Raji (cell line): ENCODE measurements at regions not wholly inside any gene's neighbourhood (a gene's known extent, or its start where the extent isn't known, plus 50 kb on each side); places are given as distances from the start of the nearest gene placed in this dataset.

Experiments
- POLR2A ChIP-seq: IDR thresholded peaks from 2 replicates; pipeline ENCODE4 v1.6.1; 2011; ENCODE audit warnings: low read depth, low read length, control low read depth; ENCODE audit not compliant: insufficient read depth

DNA sequence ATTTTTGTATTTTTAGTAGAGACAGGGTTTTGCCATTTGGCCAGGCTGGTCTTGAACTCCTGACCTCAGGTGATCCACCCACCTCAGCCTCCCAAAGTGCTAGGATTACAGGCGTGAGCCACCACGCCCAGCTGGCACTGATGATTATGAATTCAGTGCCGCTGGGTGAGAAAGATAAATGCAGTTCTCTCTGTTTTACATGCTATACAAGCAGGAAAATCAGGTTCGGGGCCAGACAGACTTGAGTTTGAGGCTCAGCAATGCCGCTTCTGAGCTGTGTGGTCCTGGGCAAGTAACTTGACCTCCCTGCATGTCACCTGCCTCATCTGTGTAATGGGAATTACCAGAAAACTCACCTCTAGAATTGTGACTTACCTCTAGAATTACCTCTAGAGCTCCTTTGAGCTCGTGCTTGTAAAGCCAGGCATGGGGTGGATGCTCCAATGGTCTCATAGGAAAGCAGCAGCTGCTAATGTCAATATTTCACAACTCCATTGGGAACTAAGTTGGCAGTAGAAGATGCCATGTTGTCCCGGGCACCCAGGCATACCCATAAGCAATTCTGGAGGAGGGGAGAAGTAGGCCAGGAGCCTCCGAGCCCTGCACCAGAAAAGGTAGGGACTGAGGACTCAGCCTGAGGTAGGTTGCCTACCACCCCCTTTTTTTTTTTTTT is 119.8 kb upstream of the SLC25A33 start:
- TF ChIP-seq POLR2A = no peak

DNA sequence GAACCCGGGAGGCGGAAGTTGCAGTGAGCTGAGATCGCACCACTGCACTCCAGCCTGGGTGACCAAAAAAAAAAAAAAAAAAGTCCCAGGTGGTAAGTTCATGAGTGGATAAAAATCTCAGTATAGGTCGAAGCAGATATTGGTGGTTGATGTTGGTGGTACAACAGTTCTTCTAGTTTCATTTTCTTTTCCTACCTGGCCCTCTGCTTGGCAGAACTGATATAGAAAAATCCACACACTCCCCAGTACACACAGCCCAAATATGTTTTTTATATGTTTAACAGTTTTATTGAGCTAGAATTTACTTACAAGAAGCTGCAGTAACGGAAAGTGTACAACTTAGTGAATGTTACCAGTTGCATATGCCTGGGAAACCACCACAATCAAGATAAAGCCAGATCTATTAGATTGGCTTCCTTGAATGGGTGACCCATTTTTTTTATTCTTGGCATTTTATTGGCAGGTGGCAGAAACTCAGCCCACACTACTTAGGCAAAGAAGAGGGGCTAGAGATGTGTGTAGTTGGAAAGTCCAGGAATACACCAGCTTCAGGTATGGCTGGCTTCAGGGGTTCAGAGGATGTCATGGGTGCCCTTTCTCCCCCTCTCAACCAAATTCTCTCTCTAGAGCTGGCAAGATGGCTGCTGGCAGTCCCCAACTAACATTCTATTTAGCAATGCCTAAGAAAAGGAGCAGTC is 118.3 kb upstream of the SLC25A33 start:
- no peak for TF ChIP-seq POLR2A

DNA sequence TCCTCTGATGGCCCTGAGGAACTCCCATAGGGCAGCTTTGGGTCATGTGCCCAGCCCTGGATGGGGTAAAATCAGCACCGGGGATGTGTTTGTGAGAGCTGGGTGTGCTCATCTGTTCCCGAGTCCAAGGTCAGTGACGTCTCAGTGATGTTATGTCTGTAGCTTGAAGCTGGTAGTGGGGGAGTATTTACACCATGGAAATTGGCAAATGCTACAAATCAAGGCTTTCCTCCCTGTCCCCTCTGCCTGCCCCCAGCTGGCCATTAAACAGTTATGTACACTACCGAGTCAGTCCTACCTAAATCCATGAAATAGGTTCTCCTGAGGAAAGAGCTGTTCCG is 117.8 kb upstream of the SLC25A33 start:
- no peak for TF ChIP-seq POLR2A

DNA sequence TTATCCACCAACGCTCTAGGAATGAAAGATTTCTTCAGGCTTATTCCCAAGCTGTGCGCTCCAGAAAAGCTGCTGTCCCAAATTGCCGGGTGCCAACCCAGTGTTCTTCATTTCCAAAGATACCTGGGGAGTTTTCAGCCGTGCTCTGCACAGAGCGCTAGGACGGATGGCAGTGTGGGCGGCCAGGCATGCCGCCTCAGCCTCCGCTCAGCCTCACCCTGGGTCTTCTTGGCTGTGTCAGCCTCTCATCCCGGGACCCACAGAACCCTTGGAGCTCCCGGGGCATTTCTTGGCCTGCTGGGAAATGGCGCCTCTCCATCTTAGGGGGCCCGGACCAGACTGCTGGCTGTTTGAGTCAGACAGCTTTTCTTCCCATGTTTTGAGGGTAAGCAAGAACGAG is 116.9 kb upstream of the SLC25A33 start:
- no peak for TF ChIP-seq POLR2A

DNA sequence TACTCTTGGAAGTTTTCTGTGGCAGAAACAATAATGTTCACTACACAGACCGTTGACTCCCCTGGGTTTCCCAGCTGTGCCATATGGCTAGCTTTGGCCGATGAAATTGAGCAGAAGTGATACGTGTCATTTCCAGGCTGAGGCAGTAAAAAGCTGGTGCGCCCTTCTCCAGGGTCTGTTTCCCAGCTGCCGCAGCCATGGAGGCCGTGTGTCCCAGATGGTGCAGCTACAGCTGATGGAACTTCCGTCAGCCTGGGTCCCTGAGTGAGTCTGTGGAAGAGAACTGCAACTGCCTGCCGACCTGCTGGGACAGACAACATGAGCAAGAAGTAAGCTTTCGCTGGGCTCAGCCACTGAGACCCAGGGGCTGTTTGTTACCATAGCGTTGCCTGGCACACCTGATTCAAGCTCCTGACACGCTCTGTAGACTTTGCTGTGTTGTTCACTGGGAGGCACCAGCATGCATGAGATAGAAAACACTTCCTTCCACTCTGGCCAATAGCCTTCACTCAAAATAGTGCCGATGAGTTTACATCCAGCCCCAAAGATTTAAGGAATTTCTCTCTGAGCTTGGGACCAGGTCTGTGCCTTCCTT is 116.3 kb upstream of the SLC25A33 start:
- TF ChIP-seq POLR2A = peak; percentile 37; the same call in 1 of the 2 replicates

DNA sequence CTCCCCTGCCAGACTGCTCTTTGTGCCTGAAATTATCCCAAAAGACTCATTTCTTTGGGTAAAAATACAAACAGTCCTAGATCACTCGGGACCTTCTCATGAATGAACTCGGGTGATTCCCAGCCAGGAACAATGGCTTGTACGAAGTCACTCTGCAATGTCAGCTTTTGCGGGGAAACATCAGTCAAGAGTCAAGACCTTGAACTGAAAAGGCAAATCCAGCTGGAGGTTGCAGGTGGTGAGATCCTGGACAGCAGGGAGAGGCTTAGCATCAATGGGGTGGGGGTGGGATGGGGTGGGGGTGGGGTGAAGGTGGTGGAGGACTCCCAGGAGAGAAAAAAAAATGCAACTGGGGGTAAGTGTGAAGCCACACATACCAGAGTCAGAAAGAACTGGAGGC is 115.0 kb upstream of the SLC25A33 start:
- TF ChIP-seq POLR2A = no peak

DNA sequence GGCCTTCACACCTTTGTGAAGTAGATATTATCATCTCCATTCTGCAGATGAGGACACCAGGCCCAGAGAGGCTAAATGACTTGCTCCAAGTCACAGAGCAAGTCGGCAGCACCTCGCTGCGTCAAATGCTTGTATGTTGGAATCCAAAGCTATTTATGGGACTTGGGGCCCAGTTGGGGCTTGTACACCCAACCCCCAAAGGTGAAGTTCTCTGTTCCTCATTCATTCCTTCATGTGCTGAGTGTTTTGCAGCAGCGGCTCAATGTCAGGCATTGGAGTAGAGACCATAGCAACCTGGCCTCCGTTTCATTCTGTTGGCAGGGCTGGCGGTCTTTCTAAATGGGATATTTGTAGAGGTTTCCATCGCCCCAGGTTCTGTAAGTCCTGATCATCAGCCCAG is 113.4 kb upstream of the SLC25A33 start:
- TF ChIP-seq POLR2A = no peak

DNA sequence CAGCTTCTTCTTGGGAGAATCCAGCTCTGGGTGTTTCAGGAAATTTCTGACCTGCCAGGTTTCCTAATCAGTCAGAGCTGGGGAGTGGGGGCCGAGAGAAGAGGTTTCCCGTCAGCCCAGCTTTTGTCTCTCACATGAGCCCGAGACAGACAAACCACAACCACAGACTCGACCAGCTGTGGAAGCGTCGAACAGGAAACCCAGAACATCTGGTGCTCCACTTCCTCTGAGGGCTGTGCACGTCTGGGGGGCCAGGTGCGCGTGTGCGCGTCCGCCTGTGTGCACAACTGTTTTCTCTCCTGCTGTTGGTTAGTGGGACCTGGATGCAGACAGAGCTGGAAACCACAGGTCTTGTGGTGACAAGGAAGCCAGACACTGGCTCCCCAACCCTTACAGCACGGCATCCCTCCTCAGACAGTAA is 113.0 kb upstream of the SLC25A33 start:
- peak; percentile 76 for TF ChIP-seq POLR2A

DNA sequence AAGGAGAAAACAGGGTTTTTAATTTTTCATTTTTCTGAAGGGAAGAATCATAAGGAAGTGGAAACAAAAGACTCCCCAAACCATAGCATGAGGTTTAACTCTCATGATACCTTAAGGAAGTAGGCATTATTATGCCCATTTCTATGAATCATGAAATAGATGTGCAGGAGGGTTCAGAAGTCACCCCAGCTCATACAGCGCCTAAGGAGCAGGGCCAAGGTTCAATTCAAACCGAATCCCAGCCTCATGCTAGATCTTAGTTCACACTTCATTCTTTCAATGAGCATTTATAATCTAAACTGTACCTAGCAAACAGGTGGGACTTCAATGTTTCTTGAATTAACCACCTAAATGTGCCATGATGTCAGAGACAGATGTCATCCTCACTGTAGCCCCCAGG is 111.9 kb upstream of the SLC25A33 start:
- TF ChIP-seq POLR2A = no peak

DNA sequence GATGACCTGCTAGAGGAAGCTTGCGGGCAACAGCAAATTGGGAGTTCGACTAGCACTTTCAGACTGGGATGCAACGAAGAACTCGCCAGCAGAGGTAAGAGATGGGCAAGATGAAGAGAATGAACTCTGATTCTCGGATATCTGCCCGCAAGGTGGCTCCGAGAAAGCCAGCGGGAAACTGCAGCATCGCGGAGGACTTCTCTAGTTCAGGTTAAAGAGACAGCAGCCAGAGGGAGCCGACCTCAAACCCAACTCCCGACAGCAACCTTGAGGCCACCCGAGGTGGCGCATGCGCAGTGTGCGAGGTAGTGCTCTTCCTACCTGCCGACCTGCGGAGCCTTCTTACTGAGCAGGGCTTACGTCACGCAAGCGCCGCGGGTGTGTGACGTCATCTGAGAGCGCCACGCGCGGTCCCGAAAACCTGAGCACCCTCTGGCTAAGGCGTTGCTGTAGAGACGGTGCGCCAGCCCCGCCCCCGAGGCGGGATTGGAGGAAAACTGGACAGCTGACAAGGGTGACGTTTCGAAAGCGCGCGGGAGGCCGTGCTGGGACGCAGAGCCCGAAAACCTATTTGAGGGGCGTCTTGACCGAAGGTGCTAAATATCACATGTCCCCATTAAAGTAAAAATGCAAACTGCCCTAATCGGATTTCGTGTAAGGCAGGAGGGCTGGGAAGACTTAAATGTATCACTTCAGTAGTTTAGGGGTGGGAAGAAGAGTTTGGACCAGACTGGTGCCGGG is 110.5 kb upstream of the SLC25A33 start:
- TF ChIP-seq POLR2A = peak; percentile 95

DNA sequence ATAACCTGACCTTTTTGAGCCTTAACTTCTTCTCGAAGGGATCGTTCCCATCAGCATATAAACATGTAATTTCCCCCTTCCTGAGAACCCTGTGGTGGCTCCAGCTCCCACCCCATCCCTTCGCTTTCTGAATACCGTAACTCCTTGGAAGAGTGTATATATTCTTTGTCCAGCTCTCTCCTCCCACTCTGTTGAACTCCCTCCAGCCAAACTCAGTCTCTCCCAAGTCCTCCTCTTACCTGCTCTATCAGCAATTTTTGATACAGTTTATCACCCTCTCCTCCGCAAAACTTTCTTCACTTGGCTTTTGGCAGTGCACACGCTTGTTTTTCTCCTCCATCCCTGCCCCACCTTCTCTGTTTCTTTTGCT is 109.9 kb upstream of the SLC25A33 start:
- no peak for TF ChIP-seq POLR2A

DNA sequence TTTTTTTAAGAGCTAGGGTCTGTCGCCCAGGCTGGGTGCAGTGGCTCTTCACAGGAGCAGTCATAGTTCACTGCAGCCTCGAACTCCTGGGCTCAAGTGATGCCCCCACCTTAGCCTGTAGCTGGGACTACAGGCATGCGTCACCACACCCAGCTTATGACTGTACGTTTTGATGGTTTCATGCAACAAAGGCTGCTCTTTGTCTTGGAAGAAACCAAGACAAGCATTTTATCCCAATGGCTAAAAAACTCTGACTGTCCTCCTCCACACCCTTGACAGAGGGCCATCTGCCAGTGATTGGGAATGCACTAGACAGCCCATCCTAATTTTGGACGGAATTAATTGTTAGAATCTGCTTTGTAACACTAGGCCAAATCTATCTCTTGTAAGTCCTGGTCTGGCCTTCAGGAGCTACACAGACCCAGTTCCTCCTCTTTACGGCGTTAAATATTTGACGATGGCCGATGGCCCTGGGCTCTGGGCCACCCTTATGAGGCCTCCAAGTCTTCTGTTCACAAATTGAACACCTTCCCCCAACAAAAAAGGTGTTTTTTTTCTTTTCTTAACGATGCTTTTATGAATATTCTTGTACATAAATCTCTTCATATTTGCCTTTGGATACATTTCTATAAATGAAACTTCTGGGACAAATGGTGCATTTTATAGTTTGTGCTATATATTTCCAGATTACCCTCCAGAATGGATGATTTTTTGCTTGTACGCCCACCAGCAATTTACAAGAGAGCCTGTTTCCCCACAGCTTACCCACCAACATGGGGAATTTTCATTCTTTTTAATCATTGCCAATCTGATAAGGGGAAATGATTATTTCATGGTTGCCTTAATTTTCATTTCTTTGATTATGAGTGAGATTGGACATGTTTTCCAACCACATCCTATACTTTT is 104.8 kb upstream of the SLC25A33 start:
- TF ChIP-seq POLR2A = no peak

DNA sequence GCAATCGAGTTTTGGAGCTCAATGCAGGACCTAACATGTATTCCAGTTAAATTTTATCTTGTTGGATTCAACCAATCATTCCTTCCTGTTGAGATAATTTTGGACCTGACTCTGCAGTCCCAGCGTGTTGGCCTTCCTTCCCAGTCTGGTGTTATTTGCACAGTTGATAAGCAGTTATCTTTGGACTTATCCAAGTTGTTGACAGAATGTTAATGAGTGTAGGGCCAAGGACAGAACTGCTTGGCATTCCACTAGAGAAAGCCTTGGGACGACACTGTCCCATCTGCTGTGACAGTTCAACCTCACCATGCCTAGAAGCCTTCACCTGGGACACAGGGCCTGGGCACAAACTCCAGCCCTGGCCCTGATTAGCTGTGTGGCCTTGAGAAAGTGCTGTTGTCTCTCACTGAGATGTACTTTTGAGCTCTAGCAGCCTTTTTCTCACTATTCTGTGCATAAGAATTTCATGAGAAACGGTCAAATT is 104.1 kb upstream of the SLC25A33 start:
- no peak for TF ChIP-seq POLR2A

DNA sequence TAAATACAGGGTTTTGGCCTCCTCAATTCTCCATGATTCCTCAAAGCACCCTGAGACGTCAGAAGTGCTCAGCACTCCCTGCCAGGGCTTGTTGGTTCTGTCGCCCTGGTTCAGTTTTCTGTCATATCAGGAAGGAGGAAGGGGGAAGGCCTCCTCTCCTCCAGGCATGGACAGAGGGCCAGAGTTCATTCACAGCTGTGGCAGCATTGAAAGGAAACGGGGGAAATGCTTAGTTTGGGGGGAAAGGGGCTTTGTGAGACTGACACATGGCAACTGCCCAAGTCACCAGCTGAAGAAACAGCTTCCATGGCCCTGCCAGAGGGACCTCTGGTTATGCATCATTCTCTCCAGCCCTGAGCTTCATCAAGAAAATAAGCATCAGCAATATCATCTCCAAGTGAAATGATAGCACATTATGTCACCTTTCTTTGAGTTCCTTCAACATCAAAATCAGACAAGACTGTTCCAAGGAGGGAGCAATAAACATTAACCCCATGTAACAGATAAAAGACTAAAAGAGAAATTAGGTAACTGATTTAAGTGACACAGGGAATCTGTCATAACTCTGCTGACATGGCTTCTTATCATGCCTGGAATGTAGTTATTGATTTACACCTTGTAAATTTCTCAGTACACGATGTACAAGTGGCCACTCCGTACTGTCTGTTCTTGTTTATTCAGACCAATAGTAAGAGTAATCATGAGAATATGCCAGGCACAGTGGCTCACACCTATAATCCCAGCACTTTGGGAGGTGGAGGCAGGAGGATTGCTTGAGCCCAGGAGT is 103.2 kb upstream of the SLC25A33 start:
- no peak for TF ChIP-seq POLR2A
